NCI-H2029 treated with DMSO at 0.1 percent for 48 hours (cell line): ENCODE measurements at regions not wholly inside any gene's neighbourhood (a gene's known extent, or its start where the extent isn't known, plus 50 kb on each side); places are given as distances from the start of the nearest gene placed in this dataset.
"Not testable (repeated sequence)": the region's sequence is repeated elsewhere in the genome, so short reads cannot be mapped to it uniquely, and the experiment has no call there.

Experiments used
- DNase-seq: peaks from one replicate; lab custom pipeline; 2025; lab: John Stamatoyannopoulos, UW

GRCh38 chr5:98499892-98500291 is 273.6 kb upstream of the RGMB start:
- DNase-seq: no peak

GRCh38 chr5:98500811-98501210 is 272.7 kb upstream of the RGMB start:
- no peak for DNase-seq

GRCh38 chr5:98503616-98504015 is 269.8 kb upstream of the RGMB start:
- no peak for DNase-seq

- no peak for DNase-seq
Measured at GRCh38 chr5:98504505-98504904, 269.0 kb upstream of the RGMB start.

- DNase-seq: no peak
Measured at GRCh38 chr5:98510143-98510985, 263.1 kb upstream of the RGMB start.

- no peak for DNase-seq
Measured at GRCh38 chr5:98513380-98513779, 260.1 kb upstream of the RGMB start.

- no peak for DNase-seq
Measured at GRCh38 chr5:98514215-98514614, 259.2 kb upstream of the RGMB start.

GRCh38 chr5:98516701-98517100 is 256.8 kb upstream of the RGMB start:
- DNase-seq: no peak

- DNase-seq: no peak
Measured at GRCh38 chr5:98517560-98518366, 255.7 kb upstream of the RGMB start.

- no peak for DNase-seq
Measured at GRCh38 chr5:98518754-98519153, 254.7 kb upstream of the RGMB start.

GRCh38 chr5:98519571-98519970 is 253.9 kb upstream of the RGMB start:
- no peak for DNase-seq

- no peak for DNase-seq
Measured at GRCh38 chr5:98521821-98522220, 251.6 kb upstream of the RGMB start.

GRCh38 chr5:98524773-98525172 is 248.7 kb upstream of the RGMB start:
- no peak for DNase-seq

GRCh38 chr5:98527846-98528245 is 245.6 kb upstream of the RGMB start:
- DNase-seq: no peak

- no peak for DNase-seq
Measured at GRCh38 chr5:98529321-98529720, 244.1 kb upstream of the RGMB start.

- no peak for DNase-seq
Measured at GRCh38 chr5:98530224-98530623, 243.2 kb upstream of the RGMB start.

- no peak for DNase-seq
Measured at GRCh38 chr5:98535901-98536300, 237.6 kb upstream of the RGMB start.

GRCh38 chr5:98540056-98540455 is 233.4 kb upstream of the RGMB start:
- DNase-seq: no peak

GRCh38 chr5:98541641-98542040 is 231.8 kb upstream of the RGMB start:
- no peak for DNase-seq

GRCh38 chr5:98543490-98543889 is 230.0 kb upstream of the RGMB start:
- DNase-seq: no peak

- not testable (repeated sequence) for DNase-seq
Measured at GRCh38 chr5:98546924-98547323, 226.5 kb upstream of the RGMB start.

GRCh38 chr5:98556712-98557111 is 216.8 kb upstream of the RGMB start:
- no peak for DNase-seq

- no peak for DNase-seq
Measured at GRCh38 chr5:98557916-98558315, 215.5 kb upstream of the RGMB start.
